ENCODE measurements at regions not wholly inside any gene's neighbourhood (a gene's known extent, or its start where the extent isn't known, plus 50 kb on each side); places are given as distances from the start of the nearest gene placed in this dataset.

GRCh38 chr1:14494911-14495310 lies 103.6 kb upstream of the KAZN start:
- TF ChIP-seq, protein P1, sequence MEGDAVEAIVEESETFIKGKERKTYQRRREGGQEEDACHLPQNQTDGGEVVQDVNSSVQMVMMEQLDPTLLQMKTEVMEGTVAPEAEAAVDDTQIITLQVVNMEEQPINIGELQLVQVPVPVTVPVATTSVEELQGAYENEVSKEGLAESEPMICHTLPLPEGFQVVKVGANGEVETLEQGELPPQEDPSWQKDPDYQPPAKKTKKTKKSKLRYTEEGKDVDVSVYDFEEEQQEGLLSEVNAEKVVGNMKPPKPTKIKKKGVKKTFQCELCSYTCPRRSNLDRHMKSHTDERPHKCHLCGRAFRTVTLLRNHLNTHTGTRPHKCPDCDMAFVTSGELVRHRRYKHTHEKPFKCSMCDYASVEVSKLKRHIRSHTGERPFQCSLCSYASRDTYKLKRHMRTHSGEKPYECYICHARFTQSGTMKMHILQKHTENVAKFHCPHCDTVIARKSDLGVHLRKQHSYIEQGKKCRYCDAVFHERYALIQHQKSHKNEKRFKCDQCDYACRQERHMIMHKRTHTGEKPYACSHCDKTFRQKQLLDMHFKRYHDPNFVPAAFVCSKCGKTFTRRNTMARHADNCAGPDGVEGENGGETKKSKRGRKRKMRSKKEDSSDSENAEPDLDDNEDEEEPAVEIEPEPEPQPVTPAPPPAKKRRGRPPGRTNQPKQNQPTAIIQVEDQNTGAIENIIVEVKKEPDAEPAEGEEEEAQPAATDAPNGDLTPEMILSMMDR (IDR thresholded peaks at IDR 0.05; ENCODE audit: insufficient read depth, low read length), result no peak
- TF ChIP-seq POLR2AphosphoS5 (IDR thresholded peaks at IDR 0.05; ENCODE audit: low read depth), result no peak
- TF ChIP-seq SPI1 (IDR thresholded peaks at IDR 0.05; ENCODE audit: borderline replicate concordance, low read depth), result no peak
- no peak for TF ChIP-seq GABPA (IDR thresholded peaks at IDR 0.05; ENCODE audit: low read depth)
- TF ChIP-seq REST (IDR thresholded peaks at IDR 0.05; ENCODE audit: insufficient replicate concordance, low read depth), result no peak
